ENCODE measurements at regions not wholly inside any gene's neighbourhood (a gene's known extent, or its start where the extent isn't known, plus 50 kb on each side); places are given as distances from the start of the nearest gene placed in this dataset.
A peak's percentile ranks its signal among the peaks of the same experiment; 100 is the strongest.

DNA sequence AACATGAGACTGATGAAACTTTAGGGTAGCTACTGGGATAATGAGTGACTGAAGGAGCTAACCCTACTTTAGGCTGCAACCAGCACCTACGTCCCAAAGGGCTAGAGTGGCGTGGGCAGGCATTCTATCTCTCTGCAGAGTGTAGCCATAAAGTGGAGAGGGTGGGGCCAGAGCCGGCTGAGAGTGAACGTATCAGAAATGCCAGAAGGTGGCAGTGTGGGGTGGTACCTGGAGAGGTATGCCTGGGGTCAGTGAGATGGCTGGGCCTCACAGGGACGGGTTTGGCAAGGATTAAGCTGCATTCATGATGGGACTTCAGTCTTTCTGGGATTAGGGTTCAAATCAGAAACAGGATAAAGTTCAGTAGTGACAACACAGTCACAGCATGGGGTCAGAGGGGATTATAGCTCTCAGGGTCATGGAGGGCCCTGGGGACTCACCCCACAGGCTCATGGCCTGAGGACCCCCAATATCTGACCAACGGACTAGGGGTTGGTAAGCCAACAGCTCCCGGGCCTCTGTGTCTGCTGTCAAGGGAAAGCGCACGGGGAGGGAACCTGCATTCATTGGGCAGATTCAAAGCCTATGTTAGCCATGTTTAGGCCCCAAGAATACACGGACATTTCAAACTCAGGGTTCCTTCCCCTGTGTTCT lies 86.5 kb upstream of the FOXB1 start:
- Histone ChIP-seq H3K9me3 (replicated peaks) (no peaks in the 10 kb centered on the region), H3K27ac (replicated peaks) (no peak overlapping the region), H3K4me3 (no peak overlapping the region), H3K27me3 (ENCODE audit: low read depth) (peaks cover 71% of the 10 kb centered on the region), H3K36me3 (no peaks in the 10 kb centered on the region), H3K4me1 (no peaks in the 10 kb centered on the region)
- no peak for DNase-seq
- TF ChIP-seq, protein P1, sequence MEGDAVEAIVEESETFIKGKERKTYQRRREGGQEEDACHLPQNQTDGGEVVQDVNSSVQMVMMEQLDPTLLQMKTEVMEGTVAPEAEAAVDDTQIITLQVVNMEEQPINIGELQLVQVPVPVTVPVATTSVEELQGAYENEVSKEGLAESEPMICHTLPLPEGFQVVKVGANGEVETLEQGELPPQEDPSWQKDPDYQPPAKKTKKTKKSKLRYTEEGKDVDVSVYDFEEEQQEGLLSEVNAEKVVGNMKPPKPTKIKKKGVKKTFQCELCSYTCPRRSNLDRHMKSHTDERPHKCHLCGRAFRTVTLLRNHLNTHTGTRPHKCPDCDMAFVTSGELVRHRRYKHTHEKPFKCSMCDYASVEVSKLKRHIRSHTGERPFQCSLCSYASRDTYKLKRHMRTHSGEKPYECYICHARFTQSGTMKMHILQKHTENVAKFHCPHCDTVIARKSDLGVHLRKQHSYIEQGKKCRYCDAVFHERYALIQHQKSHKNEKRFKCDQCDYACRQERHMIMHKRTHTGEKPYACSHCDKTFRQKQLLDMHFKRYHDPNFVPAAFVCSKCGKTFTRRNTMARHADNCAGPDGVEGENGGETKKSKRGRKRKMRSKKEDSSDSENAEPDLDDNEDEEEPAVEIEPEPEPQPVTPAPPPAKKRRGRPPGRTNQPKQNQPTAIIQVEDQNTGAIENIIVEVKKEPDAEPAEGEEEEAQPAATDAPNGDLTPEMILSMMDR (IDR thresholded peaks at IDR 0.05; ENCODE audit: borderline replicate concordance) = peak; percentile 46
- intact Hi-C loops (cut with micrococcal nuclease) = no loop called here

GRCh38 chr15:59906046-59906445 lies 98.1 kb upstream of the FOXB1 start:
- no peak overlapping the region for H3K4me3 ChIP-seq
- DNase-seq = no peak
- no peaks in the 10 kb centered on the region for H3K9me3 ChIP-seq (replicated peaks)
- no peak overlapping the region for H3K27ac ChIP-seq (replicated peaks)
- H3K36me3 ChIP-seq = no peaks in the 10 kb centered on the region
- H3K27me3 ChIP-seq (ENCODE audit: low read depth) = peaks cover 91% of the 10 kb centered on the region
- TF ChIP-seq, protein P1 (IDR thresholded peaks at IDR 0.05; ENCODE audit: borderline replicate concordance) = no peak
- intact Hi-C loops (cut with micrococcal nuclease) = no loop called here
- H3K4me1 ChIP-seq = no peaks in the 10 kb centered on the region

- Histone ChIP-seq H3K4me3 (no peak overlapping the region), H3K36me3 (no peaks in the 10 kb centered on the region), H3K27ac (replicated peaks) (no peak overlapping the region), H3K9me3 (replicated peaks) (no peaks in the 10 kb centered on the region), H3K4me1 (no peaks in the 10 kb centered on the region), H3K27me3 (ENCODE audit: low read depth) (peaks cover 98% of the 10 kb centered on the region)
- TF ChIP-seq, protein P1 (IDR thresholded peaks at IDR 0.05; ENCODE audit: borderline replicate concordance) = no peak
- no peak for DNase-seq
- intact Hi-C loops (cut with micrococcal nuclease) = no loop called here
Measured at GRCh38 chr15:59905176-59905575, 98.9 kb upstream of the FOXB1 start.

DNA sequence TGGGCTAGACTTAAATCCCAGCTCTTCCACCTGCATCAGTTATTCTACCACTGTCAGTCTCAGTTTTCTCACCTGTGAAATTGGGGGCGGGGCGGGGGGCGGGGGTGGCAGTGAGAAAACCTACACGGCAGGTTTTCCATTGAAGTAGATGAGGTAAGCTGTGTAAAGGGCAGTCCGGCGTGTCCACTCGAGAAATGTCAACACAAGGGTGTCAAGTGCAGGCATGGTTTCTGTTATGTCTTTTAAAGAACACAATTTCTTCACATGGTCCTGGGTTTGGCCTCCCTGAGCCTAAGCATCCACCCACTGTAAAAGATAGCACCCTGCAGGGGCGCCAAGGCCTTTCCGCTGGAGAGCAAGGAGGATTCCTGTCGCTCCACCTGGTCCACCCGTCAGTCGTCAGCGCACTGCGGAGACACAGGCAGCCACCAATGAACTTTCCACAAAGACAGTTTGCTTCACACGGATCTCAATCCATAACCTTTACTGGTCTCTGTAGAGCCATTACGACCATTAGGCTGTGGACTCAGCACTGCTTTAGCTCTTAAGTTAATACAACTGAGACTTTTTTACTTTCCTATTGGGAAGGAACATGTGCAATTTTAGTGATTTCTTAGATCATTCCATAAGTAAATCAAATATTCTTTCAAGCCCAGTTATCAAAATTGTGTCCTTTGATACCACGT lies 99.5 kb upstream of the FOXB1 start:
- Histone ChIP-seq H3K27ac (replicated peaks) (no peak overlapping the region), H3K36me3 (no peaks in the 10 kb centered on the region), H3K4me3 (no peak overlapping the region), H3K9me3 (replicated peaks) (no peaks in the 10 kb centered on the region), H3K4me1 (no peaks in the 10 kb centered on the region), H3K27me3 (ENCODE audit: low read depth) (peaks cover 97% of the 10 kb centered on the region)
- TF ChIP-seq, protein P1 (IDR thresholded peaks at IDR 0.05; ENCODE audit: borderline replicate concordance) = no peak
- intact Hi-C loops (cut with micrococcal nuclease) = no loop called here
- no peak for DNase-seq

DNA sequence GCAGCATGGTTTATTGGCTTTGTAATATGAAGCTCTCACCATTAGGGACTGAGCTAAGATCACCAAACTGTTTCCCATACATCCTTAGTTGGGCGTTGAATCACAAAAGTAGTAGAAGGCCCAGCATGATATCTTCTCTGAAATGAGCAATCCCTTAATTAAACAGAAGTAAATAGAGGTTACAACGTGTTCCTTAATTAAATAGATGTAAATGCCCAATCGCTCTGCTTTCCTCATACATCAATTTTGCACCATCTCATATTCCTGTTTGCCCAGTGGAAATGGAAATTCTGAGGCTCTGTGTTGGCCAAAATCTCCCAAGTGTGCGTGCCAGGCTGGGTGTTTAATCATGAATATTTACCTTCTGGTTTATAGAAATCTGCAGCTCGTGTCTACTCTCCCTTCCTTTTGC lies 107.4 kb upstream of the FOXB1 start:
- Histone ChIP-seq H3K27ac (replicated peaks) (no peak overlapping the region), H3K9me3 (replicated peaks) (no peaks in the 10 kb centered on the region), H3K4me3 (no peak overlapping the region), H3K36me3 (no peaks in the 10 kb centered on the region), H3K4me1 (no peaks in the 10 kb centered on the region), H3K27me3 (ENCODE audit: low read depth) (peaks cover 64% of the 10 kb centered on the region)
- intact Hi-C loops (cut with micrococcal nuclease) = no loop called here
- DNase-seq = no peak
- TF ChIP-seq, protein P1 (IDR thresholded peaks at IDR 0.05; ENCODE audit: borderline replicate concordance) = no peak

All from left ventricle myocardium inferior (tissue), 1 donor.